ENCODE measurements at regions not wholly inside any gene's neighbourhood (a gene's known extent, or its start where the extent isn't known, plus 50 kb on each side); places are given as distances from the start of the nearest gene placed in this dataset.

GRCh38 chr2:147792966-147793617 lies 51.7 kb upstream of the ACVR2A start:
- DNase-seq: no peak

GRCh38 chr2:147790580-147790979 lies 54.2 kb upstream of the ACVR2A start:
- no peak for DNase-seq

- no peak for DNase-seq
Observed at GRCh38 chr2:147789720-147790119, 55.1 kb upstream of the ACVR2A start.

- DNase-seq: no peak
Observed at GRCh38 chr2:147789287-147789686, 55.5 kb upstream of the ACVR2A start.

GRCh38 chr2:147782141-147782930 lies 62.5 kb upstream of the ACVR2A start:
- peak; percentile 52 for DNase-seq

- no peak for DNase-seq
Observed at GRCh38 chr2:147779440-147779839, 65.4 kb upstream of the ACVR2A start.

- no peak for DNase-seq
Observed at GRCh38 chr2:147777394-147777793, 67.4 kb upstream of the ACVR2A start.

- no peak for DNase-seq
Observed at GRCh38 chr2:147774805-147775204, 70.0 kb upstream of the ACVR2A start.

- DNase-seq: no peak
Observed at GRCh38 chr2:147773479-147773878, 71.3 kb upstream of the ACVR2A start.

- no peak for DNase-seq
Observed at GRCh38 chr2:147772781-147773180, 72.0 kb upstream of the ACVR2A start.

- no peak for DNase-seq
Observed at GRCh38 chr2:147763861-147764260, 81.0 kb upstream of the ACVR2A start.

- DNase-seq: no peak
Observed at GRCh38 chr2:147760984-147761383, 83.8 kb upstream of the ACVR2A start.

- DNase-seq: no peak
Observed at GRCh38 chr2:147759536-147759935, 85.3 kb upstream of the ACVR2A start.

GRCh38 chr2:147758821-147759220 lies 86.0 kb upstream of the ACVR2A start:
- no peak for DNase-seq

GRCh38 chr2:147756069-147756468 lies 88.8 kb upstream of the ACVR2A start:
- DNase-seq: no peak

GRCh38 chr2:147740211-147740927 lies 104.5 kb upstream of the ACVR2A start:
- no peak for DNase-seq

GRCh38 chr2:147739508-147739907 lies 105.3 kb upstream of the ACVR2A start:
- no peak for DNase-seq

GRCh38 chr2:147718831-147719230 lies 126.0 kb upstream of the ACVR2A start:
- DNase-seq: no peak

- DNase-seq: no peak
Observed at GRCh38 chr2:147716906-147717305, 127.9 kb upstream of the ACVR2A start.

GRCh38 chr2:147715807-147716206 lies 129.0 kb upstream of the ACVR2A start:
- DNase-seq: no peak

- no peak for DNase-seq
Observed at GRCh38 chr2:147714582-147714981, 130.2 kb upstream of the ACVR2A start.

- DNase-seq: no peak
Observed at GRCh38 chr2:147713349-147713748, 131.5 kb upstream of the ACVR2A start.

GRCh38 chr2:147712051-147712450 lies 132.8 kb upstream of the ACVR2A start:
- no peak for DNase-seq

- DNase-seq: no peak
Observed at GRCh38 chr2:147711031-147711430, 133.8 kb upstream of the ACVR2A start.

Measured in OCI-M1 (cell line).